ENCODE measurements at regions not wholly inside any gene's neighbourhood (a gene's known extent, or its start where the extent isn't known, plus 50 kb on each side); places are given as distances from the start of the nearest gene placed in this dataset.
A peak's percentile ranks its signal among the peaks of the same experiment; 100 is the strongest.
"Not testable (repeated sequence)": the region's sequence is repeated elsewhere in the genome, so short reads cannot be mapped to it uniquely, and the experiment has no call there.

GRCh38 chr3:177610686-177611633, 413.7 kb upstream of the TBL1XR1 start:
- DNase-seq, result no peak

GRCh38 chr3:177611752-177612334, 414.6 kb upstream of the TBL1XR1 start:
- no peak for DNase-seq

GRCh38 chr3:177613901-177614300, 416.6 kb upstream of the TBL1XR1 start:
- DNase-seq, result no peak

GRCh38 chr3:177615015-177615414, 417.7 kb upstream of the TBL1XR1 start:
- DNase-seq, result no peak

GRCh38 chr3:177618873-177619733, 421.8 kb upstream of the TBL1XR1 start:
- DNase-seq, result no peak

GRCh38 chr3:177620073-177620472, 422.8 kb upstream of the TBL1XR1 start:
- no peak for DNase-seq

- no peak for DNase-seq
Observed at GRCh38 chr3:177622520-177622919, 425.2 kb upstream of the TBL1XR1 start.

GRCh38 chr3:177622982-177623617, 425.8 kb upstream of the TBL1XR1 start:
- no peak for DNase-seq

- peak; percentile 17 for DNase-seq
Observed at GRCh38 chr3:177624528-177625495, 427.5 kb upstream of the TBL1XR1 start.

- DNase-seq, result no peak
Observed at GRCh38 chr3:177626045-177626444, 428.8 kb upstream of the TBL1XR1 start.

GRCh38 chr3:177628095-177628719, 430.9 kb upstream of the TBL1XR1 start:
- not testable (repeated sequence) for DNase-seq

GRCh38 chr3:177629276-177629675, 432.0 kb upstream of the TBL1XR1 start:
- DNase-seq, result no peak

GRCh38 chr3:177633671-177634207, 436.5 kb upstream of the TBL1XR1 start:
- DNase-seq, result no peak

- not testable (repeated sequence) for DNase-seq
Observed at GRCh38 chr3:177635601-177636106, 438.4 kb upstream of the TBL1XR1 start.

- DNase-seq, result no peak
Observed at GRCh38 chr3:177640319-177640965, 443.2 kb upstream of the TBL1XR1 start.

- DNase-seq, result no peak
Observed at GRCh38 chr3:177641206-177641605, 443.9 kb upstream of the TBL1XR1 start.

GRCh38 chr3:177642042-177642803, 444.9 kb upstream of the TBL1XR1 start:
- DNase-seq, result no peak

GRCh38 chr3:177642804-177643125, 445.5 kb upstream of the TBL1XR1 start:
- DNase-seq, result no peak

- DNase-seq, result no peak
Observed at GRCh38 chr3:177646749-177647148, 449.5 kb upstream of the TBL1XR1 start.
